GM23338 (cell line): ENCODE measurements at regions not wholly inside any gene's neighbourhood (a gene's known extent, or its start where the extent isn't known, plus 50 kb on each side); places are given as distances from the start of the nearest gene placed in this dataset.

Source experiments
- ATAC-seq: fragments of 200-7000 bp; cut with Tn5 transposase; 3 replicates; pipeline ENCODE4 v1.9.1; 2020
- DNase-seq: peaks from one replicate; pipeline ENCODE4 v3.0.0-alpha.2; 2015; ENCODE audit warnings: low spot score
- H2AFZ ChIP-seq: fragments of 200-600 bp; sonication (generic); 2 replicates; pipeline ENCODE4 v1.8.0; 2016; ENCODE audit warnings: antibody characterized with exemption, mild to moderate bottlenecking, moderate library complexity
- H3F3A ChIP-seq: fragments of 200-600 bp; sonication (generic); replicated peaks from 2 replicates; pipeline ENCODE4 v1.8.0; 2017; ENCODE audit warnings: antibody characterized with exemption, mixed run types, low read depth
- H3K27ac ChIP-seq: fragments of 200-600 bp; sonication (generic); 2 replicates; pipeline ENCODE4 v1.6.1; 2016; ENCODE audit warnings: low read depth
- H3K27me3 ChIP-seq: fragments of 200-600 bp; sonication (generic); 2 replicates; pipeline ENCODE4 v1.8.0; 2016; ENCODE audit warnings: mild to moderate bottlenecking, mixed run types, moderate library complexity; ENCODE audit not compliant: insufficient read depth
- H3K36me3 ChIP-seq: fragments of 200-600 bp; sonication (generic); 2 replicates; pipeline ENCODE4 v1.8.0; 2016; ENCODE audit warnings: mild to moderate bottlenecking; ENCODE audit not compliant: insufficient read depth
- H3K4me1 ChIP-seq: fragments of 200-600 bp; sonication (generic); 2 replicates; pipeline ENCODE4 v1.8.0; 2016; ENCODE audit warnings: mild to moderate bottlenecking, moderate library complexity; ENCODE audit not compliant: insufficient read depth
- H3K4me2 ChIP-seq: fragments of 200-600 bp; sonication (generic); 2 replicates; pipeline ENCODE4 v1.7.1; 2017; ENCODE audit warnings: mixed run types
- H3K4me3 ChIP-seq: fragments of 200-600 bp; sonication (generic); 2 replicates; pipeline ENCODE4 v1.6.1; 2016; ENCODE audit warnings: mixed run types
- H3K79me2 ChIP-seq: fragments of 200-600 bp; sonication (generic); replicated peaks from 2 replicates; pipeline ENCODE4 v1.8.0; 2017; ENCODE audit warnings: mild to moderate bottlenecking; ENCODE audit not compliant: insufficient read depth
- H3K9me2 ChIP-seq: fragments of 200-600 bp; sonication (generic); 2 replicates; pipeline ENCODE4 v1.8.0; 2017; ENCODE audit not compliant: insufficient read depth
- H4K20me1 ChIP-seq: fragments of 200-600 bp; sonication (generic); replicated peaks from 2 replicates; pipeline ENCODE4 v1.8.0; 2017; ENCODE audit warnings: mild to moderate bottlenecking; ENCODE audit not compliant: insufficient read depth
- H3K27ac Mint-ChIP-seq: 2 replicates; pipeline ENCODE4 v1.8.0; 2020; ENCODE audit warnings: inconsistent platforms, mild to moderate bottlenecking, moderate library complexity, mixed read lengths
- H3K27me3 Mint-ChIP-seq: 3 replicates; pipeline ENCODE4 v1.8.0; 2022; ENCODE audit warnings: low read depth, mild to moderate bottlenecking, moderate library complexity, mixed read lengths, inconsistent platforms; ENCODE audit not compliant: insufficient read depth, poor library complexity
- H3K36me3 Mint-ChIP-seq: 3 replicates; pipeline ENCODE4 v1.8.0; 2021; ENCODE audit warnings: low read depth, mild to moderate bottlenecking, inconsistent platforms, moderate library complexity, mixed read lengths
- H3K4me1 Mint-ChIP-seq: 3 replicates; pipeline ENCODE4 v1.8.0; 2020; ENCODE audit warnings: mild to moderate bottlenecking, inconsistent platforms, mixed read lengths
- H3K4me3 Mint-ChIP-seq: 3 replicates; pipeline ENCODE4 v1.8.0; 2021; ENCODE audit warnings: moderate library complexity, mild to moderate bottlenecking, inconsistent platforms, mixed read lengths
- H3K9me3 Mint-ChIP-seq: 3 replicates; pipeline ENCODE4 v1.8.0; 2020; ENCODE audit warnings: moderate library complexity, mild to moderate bottlenecking, inconsistent platforms, mixed read lengths
- CREB1 ChIP-seq: fragments of 250-450 bp; sonication (Bioruptor Pico); IDR thresholded peaks from 2 replicates; pipeline ENCODE4 v1.5.0; 2020; ENCODE audit warnings: low read depth, mild to moderate bottlenecking, moderate library complexity
- CTCF ChIP-seq, 2 experiments: fragments of 200-600 bp in 1 of 2; sonication (generic) in 1 of 2; conservative IDR thresholded peaks; 2 replicates each; pipeline versions ENCODE4 v1.5.1 to v1.6.1; 2016 to 2017; ENCODE audit warnings: antibody characterized with exemption in 2 of 2, low read depth in 2 of 2, mild to moderate bottlenecking in 2 of 2, moderate library complexity in 1 of 2
- ETS1 ChIP-seq: IDR thresholded peaks from 2 replicates; pipeline ENCODE4 v1.6.1; 2016; ENCODE audit warnings: antibody characterized with exemption
- EZH2 ChIP-seq: fragments of 200-600 bp; sonication (generic); IDR thresholded peaks from one replicate; pipeline ENCODE4 v1.8.0; 2017; ENCODE audit warnings: antibody characterized with exemption, mild to moderate bottlenecking, low read depth; ENCODE audit not compliant: unreplicated experiment
- EZH2phosphoT487 ChIP-seq: fragments of 200-600 bp; sonication (generic); IDR thresholded peaks from one replicate; pipeline ENCODE4 v1.8.1; 2018; ENCODE audit warnings: antibody characterized with exemption; ENCODE audit not compliant: unreplicated experiment
- JUNB ChIP-seq: IDR thresholded peaks from one replicate; pipeline ENCODE4 v1.6.1; 2016; ENCODE audit warnings: antibody characterized with exemption; ENCODE audit not compliant: unreplicated experiment
- NANOG ChIP-seq: IDR thresholded peaks from 2 replicates; pipeline ENCODE4 v1.6.1; 2016; ENCODE audit warnings: antibody characterized with exemption, borderline replicate concordance
- STAT1 ChIP-seq: IDR thresholded peaks from one replicate; pipeline ENCODE4 v1.6.1; 2016; ENCODE audit warnings: antibody characterized with exemption; ENCODE audit not compliant: unreplicated experiment
- ZNF331 ChIP-seq: fragments of 250-450 bp; sonication (Bioruptor Pico); IDR thresholded peaks from 2 replicates; pipeline ENCODE4 v1.5.0; 2020; ENCODE audit warnings: low read depth, mild to moderate bottlenecking, moderate library complexity
- ZNF462 ChIP-seq: fragments of 250-450 bp; sonication (Bioruptor Pico); IDR thresholded peaks from 2 replicates; pipeline ENCODE4 v1.5.0; 2020; ENCODE audit warnings: mild to moderate bottlenecking, moderate library complexity

- no peaks in the 10 kb centered on the region for H3K9me3 Mint-ChIP-seq
- Histone ChIP-seq H3K27ac (no peak overlapping the region), H3K36me3 (no peaks in the 10 kb centered on the region), H3K27me3 (no peaks in the 10 kb centered on the region), H3K4me2 (no peak overlapping the region), H3K4me3 (no peak overlapping the region), H3K79me2 (no peaks in the 10 kb centered on the region), H3F3A (no peaks in the 10 kb centered on the region), H3K4me1 (no peaks in the 10 kb centered on the region), H4K20me1 (no peaks in the 10 kb centered on the region), H3K9me2 (no peaks in the 10 kb centered on the region), H2AFZ (no peak overlapping the region)
- no peaks in the 10 kb centered on the region for H3K27me3 Mint-ChIP-seq
- DNase-seq = no peak
- H3K36me3 Mint-ChIP-seq = no peaks in the 10 kb centered on the region
- no peak for TF ChIP-seq ETS1
- no peak overlapping the region for H3K27ac Mint-ChIP-seq
- ATAC-seq = no peak
- no peaks in the 10 kb centered on the region for H3K4me1 Mint-ChIP-seq
- H3K4me3 Mint-ChIP-seq = no peak overlapping the region
Observed at GRCh38 chr9:81851340-81851739, 76.9 kb upstream of the SPATA31D4 start.

- ATAC-seq = no peak
- no peak for TF ChIP-seq CTCF (conservative IDR thresholded peaks at IDR 0.05; ENCODE audit: low read depth in 2 of 2)
- TF ChIP-seq EZH2 = no peak
- no peak for TF ChIP-seq NANOG
- no peak for TF ChIP-seq STAT1
- no peak for TF ChIP-seq ZNF462 (CRISPR knock-in tag)
- TF ChIP-seq JUNB = no peak
- no peak for TF ChIP-seq EZH2phosphoT487
- no peak for TF ChIP-seq ZNF331 (CRISPR knock-in tag)
- no peak for TF ChIP-seq ETS1
- no peak for TF ChIP-seq CREB1 (CRISPR knock-in tag)
Observed at GRCh38 chr9:81852820-81853219, 75.4 kb upstream of the SPATA31D4 start.

More at GRCh38 chr9:81852820-81853219, 75.4 kb upstream of the SPATA31D4 start:
- Histone ChIP-seq H3K36me3 (no peaks in the 10 kb centered on the region), H3K27me3 (no peaks in the 10 kb centered on the region), H3K4me3 (no peak overlapping the region), H3K9me2 (no peaks in the 10 kb centered on the region), H3F3A (no peaks in the 10 kb centered on the region), H3K4me2 (no peak overlapping the region), H3K4me1 (no peaks in the 10 kb centered on the region), H3K27ac (no peak overlapping the region), H4K20me1 (no peaks in the 10 kb centered on the region), H2AFZ (no peak overlapping the region), H3K79me2 (no peaks in the 10 kb centered on the region)
- H3K27me3 Mint-ChIP-seq = no peaks in the 10 kb centered on the region
- H3K4me3 Mint-ChIP-seq = no peak overlapping the region
- H3K4me1 Mint-ChIP-seq = no peaks in the 10 kb centered on the region
- H3K9me3 Mint-ChIP-seq = no peaks in the 10 kb centered on the region
- H3K27ac Mint-ChIP-seq = no peak overlapping the region
- H3K36me3 Mint-ChIP-seq = no peaks in the 10 kb centered on the region
- DNase-seq = no peak
